Endothelial cell of umbilical vein (primary cell): ENCODE measurements at regions not wholly inside any gene's neighbourhood (a gene's known extent, or its start where the extent isn't known, plus 50 kb on each side); places are given as distances from the start of the nearest gene placed in this dataset.

Experiments
- BruUV-seq: library from RNA; stranded (reverse); fragments of 400-500 nt; replicated peaks from 2 replicates; lab custom pipeline; 2021; lab: Mats Ljungman, UMichigan
- CTCF ChIA-PET: fragments of 300-600, 350-600 bp; sonication (Branson Sonifier 250); formaldehyde crosslinking; loops from one replicate; lab custom pipeline; 2021; ENCODE audit warnings: antibody characterized with exemption, inconsistent platforms; lab: Charles Lee
- POLR2A ChIA-PET: fragments of 300-600, 350-600 bp; sonication (Branson Sonifier 250); formaldehyde crosslinking; loops from one replicate; lab custom pipeline; 2021; ENCODE audit warnings: antibody characterized with exemption, inconsistent platforms; lab: Charles Lee
- DNase-seq: peaks from one replicate; pipeline ENCODE4 v3.0.0-alpha.2; 2011; ENCODE audit warnings: low read depth, low spot score
- FAIRE-seq: peaks from 2 replicates; lab custom pipeline; 2011; peaks lifted over from hg19 to GRCh38; lab: Jason Lieb, UNC
- H2AFZ ChIP-seq: 2 replicates; pipeline ENCODE4 v1.6.0; 2012; ENCODE audit warnings: low read depth, low read length, control low read depth, inconsistent platforms
- H3K27ac ChIP-seq: 2 replicates; pipeline ENCODE4 v1.5.1; 2011; ENCODE audit warnings: low read depth, mild to moderate bottlenecking, control low read depth, low read length, moderate library complexity; ENCODE audit not compliant: insufficient read depth
- H3K27me3 ChIP-seq, 2 experiments: 2 replicates each; pipeline versions ENCODE4 v1.6.0 to v1.6.1; 2011; ENCODE audit warnings: low read length in 2 of 2, mixed read lengths in 1 of 2; ENCODE audit not compliant: control insufficient read depth in 2 of 2, insufficient read depth in 2 of 2
- H3K36me3 ChIP-seq, 2 experiments: 2 replicates in 1 of 2; 3 replicates in 1 of 2; pipeline ENCODE4 v1.5.1; 2011; ENCODE audit warnings: low read length in 2 of 2, mild to moderate bottlenecking in 1 of 2, moderate library complexity in 1 of 2; ENCODE audit not compliant: control insufficient read depth in 2 of 2, insufficient read depth in 2 of 2; ENCODE audit errors: extremely low read depth in 1 of 2
- H3K4me1 ChIP-seq: 3 replicates; pipeline ENCODE4 v1.5.1; 2011; ENCODE audit warnings: mild to moderate bottlenecking, low read length; ENCODE audit not compliant: control insufficient read depth, insufficient read depth; ENCODE audit errors: extremely low read depth
- H3K4me2 ChIP-seq: 2 replicates; pipeline ENCODE4 v1.6.1; 2011; ENCODE audit warnings: low read length, control low read depth, mixed read lengths; ENCODE audit not compliant: insufficient read depth
- H3K4me3 ChIP-seq, 3 experiments: fragments of 200-600 bp in 1 of 3; sonication (generic), shearing (Covaris generic) in 1 of 3; replicated peaks in 1 of 3; 2 replicates each; pipeline ENCODE4 v1.5.1; 2011 to 2016; ENCODE audit warnings: control low read depth in 3 of 3, low read length in 3 of 3, mild to moderate bottlenecking in 2 of 3, inconsistent platforms in 1 of 3, low read depth in 1 of 3, moderate library complexity in 1 of 3; ENCODE audit not compliant: insufficient read depth in 1 of 3
- H3K79me2 ChIP-seq: 2 replicates; pipeline ENCODE4 v1.6.0; 2012; ENCODE audit warnings: low read length, inconsistent platforms; ENCODE audit not compliant: control insufficient read depth, insufficient read depth
- H3K9ac ChIP-seq: replicated peaks from 2 replicates; pipeline ENCODE3; 2011; ENCODE audit warnings: low read length, control low read depth; ENCODE audit not compliant: insufficient read depth; ENCODE audit errors: extremely low read depth
- H3K9me1 ChIP-seq: replicated peaks from 3 replicates; pipeline ENCODE4 v1.6.0; 2011; ENCODE audit warnings: mild to moderate bottlenecking, low read length; ENCODE audit not compliant: control insufficient read depth, insufficient read depth; ENCODE audit errors: extremely low read depth
- H3K9me3 ChIP-seq: replicated peaks from 2 replicates; pipeline ENCODE4 v1.5.1; 2012; ENCODE audit warnings: low read length, inconsistent platforms; ENCODE audit not compliant: control insufficient read depth, insufficient read depth
- H4K20me1 ChIP-seq: replicated peaks from 2 replicates; pipeline ENCODE3; 2011; ENCODE audit warnings: mild to moderate bottlenecking, low read length; ENCODE audit not compliant: control insufficient read depth, insufficient read depth; ENCODE audit errors: extremely low read depth
- EZH2 ChIP-seq: IDR thresholded peaks from 2 replicates; pipeline ENCODE4 v1.6.1; 2012; ENCODE audit warnings: borderline replicate concordance, low read depth, mild to moderate bottlenecking, moderate library complexity, low read length, inconsistent platforms; ENCODE audit not compliant: severe bottlenecking
- FOS ChIP-seq: IDR thresholded peaks from 2 replicates; pipeline ENCODE4 v1.6.1; 2011; ENCODE audit warnings: mild to moderate bottlenecking, low read length, moderate library complexity, borderline replicate concordance; ENCODE audit not compliant: insufficient read depth
- GATA2 ChIP-seq: IDR thresholded peaks from 2 replicates; pipeline ENCODE4 v1.7.0; 2011; ENCODE audit warnings: low read depth, mild to moderate bottlenecking, moderate library complexity, mixed read lengths, low read length; ENCODE audit not compliant: insufficient read length, insufficient read depth
- JUN ChIP-seq: IDR thresholded peaks from 2 replicates; pipeline ENCODE4 v1.6.1; 2011; ENCODE audit warnings: borderline replicate concordance, low read depth; ENCODE audit not compliant: insufficient read length, insufficient read depth
- MYC ChIP-seq: IDR thresholded peaks from one replicate; pipeline ENCODE4 v1.6.1; 2011; ENCODE audit warnings: mild to moderate bottlenecking, low read depth, low read length
- POLR2A ChIP-seq: IDR thresholded peaks from 2 replicates; pipeline ENCODE4 v1.6.1; 2012; ENCODE audit warnings: low read depth, mild to moderate bottlenecking, control low read depth, low read length
- POLR2AphosphoS5 ChIP-seq: IDR thresholded peaks from 2 replicates; pipeline ENCODE4 v1.6.1; 2012; ENCODE audit warnings: low read depth, mild to moderate bottlenecking, control low read depth, low read length, moderate library complexity; ENCODE audit not compliant: insufficient read depth
- dilution Hi-C: fragments of 300-500 bp; cut with MboI; formaldehyde crosslinking; loops from one replicate; pipeline ENCODE4 v1.15.0; 2019; ENCODE audit warnings: low sequenced_read_pairs; ENCODE audit not compliant: extremely low pct_ligation_motif_present
- intact Hi-C: fragments of 100-400 bp; cut with micrococcal nuclease; formaldehyde crosslinking; loops from one replicate; pipeline ENCODE4 v1.10.0; 2022
- TF ChIP-seq, protein P1 (sequence below), 2 donors: IDR thresholded peaks; 1 replicate in 1 of 2; 2 replicates in 1 of 2; pipeline ENCODE4 v1.5.1; 2011; ENCODE audit warnings: low read length in 2 of 2, mild to moderate bottlenecking in 2 of 2, moderate library complexity in 2 of 2, control low read depth in 1 of 2, inconsistent platforms in 1 of 2, low read depth in 1 of 2; ENCODE audit not compliant: insufficient read depth in 1 of 2; ENCODE audit errors: extremely low read depth in 1 of 2
- TF ChIP-seq, protein P2 (sequence below): IDR thresholded peaks from 2 replicates; pipeline ENCODE4 v1.6.1; 2011; ENCODE audit not compliant: insufficient read depth, insufficient read length

DNA sequence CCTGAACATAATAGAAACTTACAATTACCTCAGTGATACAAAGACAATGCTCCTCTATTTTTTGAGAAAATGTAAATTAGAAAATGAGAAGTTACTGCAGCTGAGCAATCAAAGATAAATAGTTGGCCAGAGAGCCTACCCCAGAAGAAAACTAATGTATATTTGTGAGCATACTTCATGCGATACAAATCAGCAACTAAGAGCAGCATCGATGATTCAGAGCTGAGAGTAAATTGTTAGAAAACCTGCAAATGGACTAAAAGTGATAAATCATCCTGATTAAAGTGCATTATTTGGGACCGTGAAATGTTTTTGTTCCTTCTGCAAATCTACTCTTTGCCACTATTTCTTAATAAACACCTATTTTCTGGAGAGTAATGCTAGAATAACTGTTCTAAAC lies 285.7 kb downstream of the PPP1R3A start:
- TF ChIP-seq POLR2A (no peak), GATA2 (no peak), FOS (no peak), MYC (no peak), JUN (no peak), POLR2AphosphoS5 (no peak), EZH2 (no peak)
- TF ChIP-seq, protein P1, sequence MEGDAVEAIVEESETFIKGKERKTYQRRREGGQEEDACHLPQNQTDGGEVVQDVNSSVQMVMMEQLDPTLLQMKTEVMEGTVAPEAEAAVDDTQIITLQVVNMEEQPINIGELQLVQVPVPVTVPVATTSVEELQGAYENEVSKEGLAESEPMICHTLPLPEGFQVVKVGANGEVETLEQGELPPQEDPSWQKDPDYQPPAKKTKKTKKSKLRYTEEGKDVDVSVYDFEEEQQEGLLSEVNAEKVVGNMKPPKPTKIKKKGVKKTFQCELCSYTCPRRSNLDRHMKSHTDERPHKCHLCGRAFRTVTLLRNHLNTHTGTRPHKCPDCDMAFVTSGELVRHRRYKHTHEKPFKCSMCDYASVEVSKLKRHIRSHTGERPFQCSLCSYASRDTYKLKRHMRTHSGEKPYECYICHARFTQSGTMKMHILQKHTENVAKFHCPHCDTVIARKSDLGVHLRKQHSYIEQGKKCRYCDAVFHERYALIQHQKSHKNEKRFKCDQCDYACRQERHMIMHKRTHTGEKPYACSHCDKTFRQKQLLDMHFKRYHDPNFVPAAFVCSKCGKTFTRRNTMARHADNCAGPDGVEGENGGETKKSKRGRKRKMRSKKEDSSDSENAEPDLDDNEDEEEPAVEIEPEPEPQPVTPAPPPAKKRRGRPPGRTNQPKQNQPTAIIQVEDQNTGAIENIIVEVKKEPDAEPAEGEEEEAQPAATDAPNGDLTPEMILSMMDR (IDR thresholded peaks at IDR 0.05; ENCODE audit: extremely low read depth in 1 of 2, insufficient read depth in 1 of 2, low read depth in 1 of 2, low read length in 2 of 2) = no peak
- TF ChIP-seq, protein P2, sequence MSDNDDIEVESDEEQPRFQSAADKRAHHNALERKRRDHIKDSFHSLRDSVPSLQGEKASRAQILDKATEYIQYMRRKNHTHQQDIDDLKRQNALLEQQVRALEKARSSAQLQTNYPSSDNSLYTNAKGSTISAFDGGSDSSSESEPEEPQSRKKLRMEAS = no peak
- no peaks in the 10 kb centered on the region for H3K4me1 ChIP-seq
- FAIRE-seq (no peak), DNase-seq (no peak)
- no peaks in the 10 kb centered on the region for H3K27me3 ChIP-seq
- no peaks in the 10 kb centered on the region for H3K36me3 ChIP-seq
- H3K9ac ChIP-seq = no peak overlapping the region
- H3K4me2 ChIP-seq = no peak overlapping the region
- H4K20me1 ChIP-seq = no peaks in the 10 kb centered on the region
- H3K9me1 ChIP-seq = no peaks in the 10 kb centered on the region
- H3K27ac ChIP-seq = no peak overlapping the region
- intact Hi-C loops (no loop called here), dilution Hi-C loops (no loop called here)
- H3K4me3 ChIP-seq = no peak overlapping the region
- no peaks in the 10 kb centered on the region for H3K9me3 ChIP-seq
- ChIA-PET POLR2A (no interaction called here), CTCF (no interaction called here)
- no peak overlapping the region for H2AFZ ChIP-seq
- H3K79me2 ChIP-seq = no peaks in the 10 kb centered on the region
- BruUV-seq = no TSS peak
